GM12878 (cell line): ENCODE measurements at regions not wholly inside any gene's neighbourhood (a gene's known extent, or its start where the extent isn't known, plus 50 kb on each side); places are given as distances from the start of the nearest gene placed in this dataset.

Source experiments
- POLR2AphosphoS5 ChIP-seq: IDR thresholded peaks from 2 replicates; pipeline ENCODE4 v1.6.1; 2011; ENCODE audit warnings: mild to moderate bottlenecking, low read length, inconsistent platforms
- ZNF24 ChIP-seq: fragments of 450-650 bp; IDR thresholded peaks from 2 replicates; pipeline ENCODE4 v1.6.1; 2017; ENCODE audit warnings: antibody characterized with exemption, mild to moderate bottlenecking

DNA sequence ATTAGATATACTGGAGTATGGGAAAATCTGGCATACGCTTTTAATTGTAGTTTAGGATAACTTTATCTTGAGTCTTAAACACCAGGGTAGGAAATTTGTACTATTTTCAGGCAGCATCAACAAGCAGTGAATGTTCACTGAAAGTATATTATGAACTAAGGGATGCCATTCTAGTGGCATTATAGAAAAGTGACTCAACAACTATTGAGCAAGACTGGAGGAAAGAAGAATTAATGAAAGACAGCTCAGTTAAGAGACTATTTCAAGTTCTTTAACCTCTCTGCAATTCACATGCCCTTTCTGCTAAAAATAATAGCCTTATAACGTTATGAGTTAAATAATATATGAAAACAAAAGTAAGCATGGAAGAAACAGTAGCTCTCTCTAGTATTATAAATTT lies 343.1 kb downstream of the FSCB start:
- TF ChIP-seq POLR2AphosphoS5 (no peak), ZNF24 (no peak)
